ENCODE measurements at regions not wholly inside any gene's neighbourhood (a gene's known extent, or its start where the extent isn't known, plus 50 kb on each side); places are given as distances from the start of the nearest gene placed in this dataset.

- no peaks in the 10 kb centered on the region for H3K36me3 ChIP-seq
- TF ChIP-seq, protein P1, sequence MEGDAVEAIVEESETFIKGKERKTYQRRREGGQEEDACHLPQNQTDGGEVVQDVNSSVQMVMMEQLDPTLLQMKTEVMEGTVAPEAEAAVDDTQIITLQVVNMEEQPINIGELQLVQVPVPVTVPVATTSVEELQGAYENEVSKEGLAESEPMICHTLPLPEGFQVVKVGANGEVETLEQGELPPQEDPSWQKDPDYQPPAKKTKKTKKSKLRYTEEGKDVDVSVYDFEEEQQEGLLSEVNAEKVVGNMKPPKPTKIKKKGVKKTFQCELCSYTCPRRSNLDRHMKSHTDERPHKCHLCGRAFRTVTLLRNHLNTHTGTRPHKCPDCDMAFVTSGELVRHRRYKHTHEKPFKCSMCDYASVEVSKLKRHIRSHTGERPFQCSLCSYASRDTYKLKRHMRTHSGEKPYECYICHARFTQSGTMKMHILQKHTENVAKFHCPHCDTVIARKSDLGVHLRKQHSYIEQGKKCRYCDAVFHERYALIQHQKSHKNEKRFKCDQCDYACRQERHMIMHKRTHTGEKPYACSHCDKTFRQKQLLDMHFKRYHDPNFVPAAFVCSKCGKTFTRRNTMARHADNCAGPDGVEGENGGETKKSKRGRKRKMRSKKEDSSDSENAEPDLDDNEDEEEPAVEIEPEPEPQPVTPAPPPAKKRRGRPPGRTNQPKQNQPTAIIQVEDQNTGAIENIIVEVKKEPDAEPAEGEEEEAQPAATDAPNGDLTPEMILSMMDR (IDR thresholded peaks at IDR 0.05 in 8 of 11, conservative IDR thresholded peaks at IDR 0.05 in 3 of 11): no peak
- no peak overlapping the region for H3K27ac ChIP-seq
- H3K4me1 ChIP-seq: no peaks in the 10 kb centered on the region
- intact Hi-C loops (cut with DNase I; ENCODE audit: low total_unique reads): no loop called here
- DNase-seq: no peak
- no peak overlapping the region for H3K4me3 ChIP-seq
- no peaks in the 10 kb centered on the region for H3K9me3 ChIP-seq
- 91 to 100% (median 93%) methylated on average over 1 of the region's 1 CpG for WGBS, 5 donors
- H3K27me3 ChIP-seq (replicated peaks in 1 of 7): no peaks in the 10 kb centered on the region
Observed at GRCh38 chr12:23115984-23116383, 491.0 kb downstream of the ETNK1 start.

DNA sequence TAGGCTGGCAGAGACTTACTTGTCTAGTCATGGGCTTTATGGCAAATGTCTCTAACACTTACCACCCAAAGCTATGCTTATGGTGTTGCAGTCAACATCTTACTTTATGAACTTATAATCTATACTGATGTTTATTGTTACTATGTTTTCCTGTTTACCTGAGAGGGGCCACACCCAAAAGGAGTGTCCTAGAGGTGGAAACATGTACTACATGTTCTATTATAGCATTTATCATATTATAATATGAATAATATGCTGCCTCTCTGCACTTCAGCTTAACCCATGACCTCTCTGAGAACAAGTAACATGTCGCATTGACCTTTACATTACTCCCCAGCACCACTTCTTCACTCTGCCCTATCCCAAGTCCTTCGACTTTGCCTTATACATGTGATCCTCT lies 501.8 kb downstream of the ETNK1 start:
- intact Hi-C loops (cut with DNase I; ENCODE audit: low total_unique reads): no loop called here
- no peak for TF ChIP-seq POLR2A (IDR thresholded peaks at IDR 0.05)
- TF ChIP-seq, protein P1 (IDR thresholded peaks at IDR 0.05 in 8 of 11, conservative IDR thresholded peaks at IDR 0.05 in 3 of 11): no peak
- TF ChIP-seq POLR2AphosphoS5 (IDR thresholded peaks at IDR 0.05): no peak
- WGBS, 5 donors: 26 to 84% (median 33%) methylated on average over 2 of the region's 2 CpGs

GRCh38 chr12:23127701-23128100 lies 502.7 kb downstream of the ETNK1 start:
- no peaks in the 10 kb centered on the region for H3K9me3 ChIP-seq
- intact Hi-C loops (cut with DNase I; ENCODE audit: low total_unique reads): no loop called here
- H3K4me1 ChIP-seq: no peaks in the 10 kb centered on the region
- H3K4me3 ChIP-seq: no peak overlapping the region
- no peak for DNase-seq
- H3K36me3 ChIP-seq: no peaks in the 10 kb centered on the region
- TF ChIP-seq POLR2A (IDR thresholded peaks at IDR 0.05): no peak
- TF ChIP-seq, protein P1 (IDR thresholded peaks at IDR 0.05 in 8 of 11, conservative IDR thresholded peaks at IDR 0.05 in 3 of 11): no peak
- no peak for TF ChIP-seq POLR2AphosphoS5 (IDR thresholded peaks at IDR 0.05)
- WGBS, 5 donors: 66 to 88% (median 82%) methylated on average over 3 of the region's 3 CpGs
- no peaks in the 10 kb centered on the region for H3K27me3 ChIP-seq (replicated peaks in 1 of 7)
- H3K27ac ChIP-seq: no peak overlapping the region

More for the DNA sequence above, 501.8 kb downstream of the ETNK1 start:
- H3K36me3 ChIP-seq: no peaks in the 10 kb centered on the region
- no peak overlapping the region for H3K27ac ChIP-seq
- no peak for DNase-seq
- no peak overlapping the region for H3K4me3 ChIP-seq
- H3K27me3 ChIP-seq (replicated peaks in 1 of 7): no peaks in the 10 kb centered on the region
- no peaks in the 10 kb centered on the region for H3K4me1 ChIP-seq
- H3K9me3 ChIP-seq: no peaks in the 10 kb centered on the region

DNA sequence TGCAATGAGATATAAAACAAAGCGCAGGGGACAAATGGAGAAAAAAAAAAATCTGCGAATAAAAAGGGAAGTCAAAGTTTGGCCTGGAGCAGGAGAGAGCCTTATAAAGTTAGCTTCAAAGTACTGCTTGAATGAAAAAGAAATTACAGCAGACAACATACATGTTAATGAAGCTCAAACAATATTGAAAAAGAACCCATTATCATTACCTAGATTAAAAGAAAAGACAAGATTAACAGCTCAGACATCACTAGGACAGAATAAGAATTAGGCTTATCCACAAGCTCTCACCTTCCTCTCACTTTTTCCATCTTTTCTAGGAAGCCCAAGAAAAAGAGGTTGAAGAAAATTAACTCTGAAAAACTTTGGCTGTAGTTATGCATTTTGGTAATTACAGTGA lies 503.5 kb downstream of the ETNK1 start:
- DNase-seq: no peak
- H3K36me3 ChIP-seq: no peaks in the 10 kb centered on the region
- no peaks in the 10 kb centered on the region for H3K27me3 ChIP-seq (replicated peaks in 1 of 7)
- no peaks in the 10 kb centered on the region for H3K4me1 ChIP-seq
- TF ChIP-seq, protein P1 (IDR thresholded peaks at IDR 0.05 in 8 of 11, conservative IDR thresholded peaks at IDR 0.05 in 3 of 11): no peak
- no peak for TF ChIP-seq POLR2A (IDR thresholded peaks at IDR 0.05)
- TF ChIP-seq POLR2AphosphoS5 (IDR thresholded peaks at IDR 0.05): no peak
- H3K27ac ChIP-seq: no peak overlapping the region
- 46 to 72% (median 70%) methylated on average over 2 of the region's 2 CpGs for WGBS, 5 donors
- H3K4me3 ChIP-seq: no peak overlapping the region
- intact Hi-C loops (cut with DNase I; ENCODE audit: low total_unique reads): no loop called here
- no peaks in the 10 kb centered on the region for H3K9me3 ChIP-seq

Measured in spleen (tissue), 11 donors.